Upper lobe of left lung (tissue), 4 donors: ENCODE measurements at regions not wholly inside any gene's neighbourhood (a gene's known extent, or its start where the extent isn't known, plus 50 kb on each side); places are given as distances from the start of the nearest gene placed in this dataset.

ENCODE experiments used
- CTCF ChIP-seq, 6 experiments: fragments of 450-650 bp in 4 of 6; fragments of 200-600 bp in 2 of 6; sonication (generic) in 2 of 6; IDR thresholded peaks; one replicate each; pipeline ENCODE4 v1.5.1; 2016 to 2019; ENCODE audit warnings: antibody characterized with exemption in 6 of 6
- EP300 ChIP-seq, 4 donors: sonication (generic); formaldehyde crosslinking; IDR thresholded peaks; one replicate each; pipeline ENCODE4 v1.5.1; 2017; ENCODE audit warnings: antibody characterized with exemption in 4 of 4, control low read depth in 2 of 4
- POLR2A ChIP-seq, 4 donors: fragments of 450-650 bp; IDR thresholded peaks; one replicate each; pipeline ENCODE4 v1.5.1; 2016 to 2017; ENCODE audit warnings: antibody characterized with exemption in 4 of 4, mild to moderate bottlenecking in 2 of 4
- POLR2AphosphoS5 ChIP-seq, 2 donors: sonication (generic); formaldehyde crosslinking; IDR thresholded peaks; one replicate each; pipeline ENCODE4 v1.5.1; 2017; ENCODE audit warnings: antibody characterized with exemption in 2 of 2

- no peak for TF ChIP-seq CTCF (IDR thresholded peaks at IDR 0.05)
- no peak for TF ChIP-seq EP300 (IDR thresholded peaks at IDR 0.05)
- no peak for TF ChIP-seq POLR2A (IDR thresholded peaks at IDR 0.05)
- TF ChIP-seq POLR2AphosphoS5 (IDR thresholded peaks at IDR 0.05) = no peak
Measured at GRCh38 chr3:35224565-35225295, 414.6 kb upstream of the ARPP21 start.
